Gastrocnemius medialis (tissue), 4 donors: ENCODE measurements at regions not wholly inside any gene's neighbourhood (a gene's known extent, or its start where the extent isn't known, plus 50 kb on each side); places are given as distances from the start of the nearest gene placed in this dataset.

ENCODE experiments used
- ATAC-seq, 2 donors: fragments of 150-250 bp; one replicate each; pipeline ENCODE4 v1.9.1; 2016
- DNase-seq, 2 donors: peaks; one replicate each; pipeline ENCODE4 v3.0.0-alpha.2; 2019
- H3K27ac ChIP-seq, 4 donors: fragments of 200-600 bp; sonication (generic); 1 replicate in 1 of 4; 2 replicates in 3 of 4; pipeline ENCODE4 v1.5.1; 2016 to 2018; ENCODE audit warnings: mild to moderate bottlenecking in 2 of 4, moderate library complexity in 1 of 4
- H3K27me3 ChIP-seq, 3 donors: fragments of 200-600 bp; sonication (generic) in 2 of 3; 1 replicate in 1 of 3; 2 replicates in 2 of 3; pipeline versions ENCODE4 v1.5.1 to v1.6.0; 2016 to 2019; ENCODE audit warnings: mild to moderate bottlenecking in 1 of 3, moderate library complexity in 1 of 3
- H3K36me3 ChIP-seq, 2 donors: fragments of 200-600 bp; sonication (generic) in 1 of 2; one replicate each; pipeline ENCODE4 v1.5.1; 2017 to 2018
- H3K4me1 ChIP-seq, 2 donors: fragments of 200-600 bp; sonication (generic) in 1 of 2; one replicate each; pipeline ENCODE4 v1.5.1; 2016 to 2017; ENCODE audit warnings: mild to moderate bottlenecking in 2 of 2
- H3K4me3 ChIP-seq, 4 donors: fragments of 200-600 bp; sonication (generic) in 3 of 4; 1 replicate in 1 of 4; 2 replicates in 3 of 4; pipeline ENCODE4 v1.5.1; 2016 to 2019; ENCODE audit warnings: mild to moderate bottlenecking in 2 of 4
- H3K9me3 ChIP-seq, 3 donors: fragments of 200-600 bp; sonication (generic) in 2 of 3; 1 replicate in 1 of 3; 2 replicates in 2 of 3; pipeline ENCODE4 v1.5.1; 2016 to 2019
- CTCF ChIP-seq, 5 experiments: fragments of 450-650 bp in 3 of 5; fragments of 200-600 bp in 2 of 5; sonication (generic) in 2 of 5; IDR thresholded peaks in 4 of 5; conservative IDR thresholded peaks in 1 of 5; 1 replicate in 4 of 5; 2 replicates in 1 of 5; pipeline ENCODE4 v1.5.1; 2016 to 2019; ENCODE audit warnings: antibody characterized with exemption in 5 of 5, mild to moderate bottlenecking in 3 of 5, moderate library complexity in 3 of 5
- POLR2A ChIP-seq, 2 donors: fragments of 450-650 bp; IDR thresholded peaks; one replicate each; pipeline ENCODE4 v1.6.1; 2017; ENCODE audit warnings: antibody characterized with exemption in 2 of 2, mild to moderate bottlenecking in 2 of 2, moderate library complexity in 2 of 2
- in situ Hi-C, 4 donors: fragments of 200-750 bp; cut with MboI; loops; one replicate each; pipeline versions ENCODE4 v1.15.0 to v1.8.0; 2017; ENCODE audit warnings: low sequenced_read_pairs in 4 of 4
- intact Hi-C: fragments of 100-400 bp; cut with DNase I; formaldehyde crosslinking; loops from one replicate; pipeline ENCODE4 v1.15.1; 2023; ENCODE audit warnings: low total_unique reads

GRCh38 chr2:60044484-60044883 lies 509.0 kb downstream of the BCL11A start:
- in situ Hi-C loops: no loop called here
- DNase-seq: no peak
- no peak overlapping the region for H3K27ac ChIP-seq
- no peak overlapping the region for H3K4me3 ChIP-seq
- no peaks in the 10 kb centered on the region for H3K36me3 ChIP-seq
- H3K9me3 ChIP-seq: no peaks in the 10 kb centered on the region
- no peaks in the 10 kb centered on the region for H3K27me3 ChIP-seq
- intact Hi-C loops: no loop called here
- no peaks in the 10 kb centered on the region for H3K4me1 ChIP-seq
- TF ChIP-seq CTCF (IDR thresholded peaks at IDR 0.05 in 4 of 5, conservative IDR thresholded peaks at IDR 0.05 in 1 of 5): no peak
- no peak for TF ChIP-seq POLR2A (IDR thresholded peaks at IDR 0.05)
- no peak for ATAC-seq

- in situ Hi-C loops (no loop called here), intact Hi-C loops (no loop called here)
- Histone ChIP-seq H3K27me3 (no peaks in the 10 kb centered on the region), H3K4me1 (no peaks in the 10 kb centered on the region), H3K4me3 (no peak overlapping the region), H3K27ac (no peak overlapping the region), H3K36me3 (no peaks in the 10 kb centered on the region), H3K9me3 (no peaks in the 10 kb centered on the region)
- no peak for ATAC-seq
- no peak for TF ChIP-seq CTCF (IDR thresholded peaks at IDR 0.05 in 4 of 5, conservative IDR thresholded peaks at IDR 0.05 in 1 of 5)
- no peak for TF ChIP-seq POLR2A (IDR thresholded peaks at IDR 0.05)
- no peak for DNase-seq
These were observed 511.4 kb downstream of the BCL11A start for GRCh38 chr2:60042023-60042422.

- intact Hi-C loops: no loop called here
- DNase-seq (no peak), ATAC-seq (no peak)
- no peaks in the 10 kb centered on the region for H3K4me1 ChIP-seq
- in situ Hi-C loops: no loop called here
- peak overlapping the region in 1 of 4 donors; percentile 6 for H3K4me3 ChIP-seq
- H3K27ac ChIP-seq: no peak overlapping the region
- no peak for TF ChIP-seq POLR2A (IDR thresholded peaks at IDR 0.05)
- no peak for TF ChIP-seq CTCF (IDR thresholded peaks at IDR 0.05 in 4 of 5, conservative IDR thresholded peaks at IDR 0.05 in 1 of 5)
- H3K27me3 ChIP-seq: no peaks in the 10 kb centered on the region
- no peaks in the 10 kb centered on the region for H3K9me3 ChIP-seq
- H3K36me3 ChIP-seq: no peaks in the 10 kb centered on the region
These were observed 520.1 kb downstream of the BCL11A start for GRCh38 chr2:60033325-60033724.

- in situ Hi-C loops: no loop called here
- ATAC-seq: no peak
- Histone ChIP-seq H3K4me1 (no peaks in the 10 kb centered on the region), H3K27me3 (no peaks in the 10 kb centered on the region), H3K9me3 (no peaks in the 10 kb centered on the region), H3K4me3 (no peak overlapping the region), H3K27ac (no peak overlapping the region), H3K36me3 (no peaks in the 10 kb centered on the region)
- TF ChIP-seq POLR2A (IDR thresholded peaks at IDR 0.05): no peak
- no peak for TF ChIP-seq CTCF (IDR thresholded peaks at IDR 0.05 in 4 of 5, conservative IDR thresholded peaks at IDR 0.05 in 1 of 5)
- intact Hi-C loops: no loop called here
- no peak for DNase-seq
These were observed 523.9 kb downstream of the BCL11A start for GRCh38 chr2:60029566-60029883.

- DNase-seq: no peak
- no peak for ATAC-seq
- in situ Hi-C loops (no loop called here), intact Hi-C loops (no loop called here)
- Histone ChIP-seq H3K4me3 (no peak overlapping the region), H3K27me3 (no peaks in the 10 kb centered on the region), H3K9me3 (no peaks in the 10 kb centered on the region), H3K27ac (no peak overlapping the region), H3K36me3 (no peaks in the 10 kb centered on the region), H3K4me1 (no peaks in the 10 kb centered on the region)
- no peak for TF ChIP-seq CTCF (IDR thresholded peaks at IDR 0.05 in 4 of 5, conservative IDR thresholded peaks at IDR 0.05 in 1 of 5)
- no peak for TF ChIP-seq POLR2A (IDR thresholded peaks at IDR 0.05)
These were observed 524.4 kb downstream of the BCL11A start for GRCh38 chr2:60028849-60029565.
